WTC11 (cell line): ENCODE measurements at regions not wholly inside any gene's neighbourhood (a gene's known extent, or its start where the extent isn't known, plus 50 kb on each side); places are given as distances from the start of the nearest gene placed in this dataset.

Source experiments
- ATAC-seq: fragments of 200-7000 bp; cut with Tn5 transposase; 2 replicates; pipeline ENCODE4 v1.10.0; 2021; ENCODE audit warnings: mild to moderate bottlenecking, moderate library complexity
- CTCF ChIA-PET: fragments of 300-600 bp; sonication (Branson Sonifier 250); formaldehyde crosslinking; loops from one replicate; lab custom pipeline; 2021; ENCODE audit warnings: antibody characterized with exemption; lab: Charles Lee
- POLR2A ChIA-PET: fragments of 350-600 bp; sonication (Branson Sonifier 250); formaldehyde crosslinking; loops from one replicate; lab custom pipeline; 2021; ENCODE audit warnings: antibody characterized with exemption; lab: Charles Lee
- DNase-seq: peaks from one replicate; pipeline ENCODE4 v3.0.0; 2021; ENCODE audit warnings: low spot score
- H3K27ac Mint-ChIP-seq: 2 replicates; pipeline ENCODE4 v1.8.0; 2021; ENCODE audit warnings: mixed read lengths
- H3K27me3 Mint-ChIP-seq: 2 replicates; pipeline ENCODE4 v1.8.0; 2021; ENCODE audit warnings: low read depth, mild to moderate bottlenecking, moderate library complexity, mixed read lengths
- H3K36me3 Mint-ChIP-seq: 2 replicates; pipeline ENCODE4 v1.8.0; 2021; ENCODE audit warnings: mixed read lengths
- H3K4me1 Mint-ChIP-seq: 2 replicates; pipeline ENCODE4 v1.8.0; 2022; ENCODE audit warnings: mixed read lengths
- H3K4me3 Mint-ChIP-seq: 2 replicates; pipeline ENCODE4 v1.8.0; 2021; ENCODE audit warnings: mild to moderate bottlenecking, moderate library complexity, mixed read lengths
- H3K9me3 Mint-ChIP-seq: 2 replicates; pipeline ENCODE4 v1.8.0; 2021; ENCODE audit warnings: mixed read lengths
- CREB1 ChIP-seq: sonication (generic); formaldehyde crosslinking; IDR thresholded peaks from 2 replicates; pipeline ENCODE4 v1.8.0; 2023; ENCODE audit warnings: mild to moderate bottlenecking, missing genetic modification reagents
- CTCF ChIP-seq: fragments of 200-600 bp; IDR thresholded peaks from 2 replicates; pipeline ENCODE4 v1.8.0; 2022; ENCODE audit warnings: antibody characterized with exemption
- E2F4 ChIP-seq: sonication (generic); formaldehyde crosslinking; IDR thresholded peaks from 2 replicates; pipeline ENCODE4 v1.8.1; 2022; ENCODE audit warnings: low read depth, mild to moderate bottlenecking, moderate library complexity, missing genetic modification reagents, borderline replicate concordance
- E2F5 ChIP-seq: sonication (generic); formaldehyde crosslinking; IDR thresholded peaks from 2 replicates; pipeline ENCODE4 v1.8.1; 2022; ENCODE audit warnings: mild to moderate bottlenecking, moderate library complexity, missing genetic modification reagents
- ETV6 ChIP-seq: sonication (generic); formaldehyde crosslinking; IDR thresholded peaks from 2 replicates; pipeline ENCODE4 v1.8.1; 2022; ENCODE audit warnings: mild to moderate bottlenecking, missing genetic modification reagents
- FOXP4 ChIP-seq: sonication (generic); formaldehyde crosslinking; IDR thresholded peaks from 2 replicates; pipeline ENCODE4 v1.8.0; 2022; ENCODE audit warnings: mild to moderate bottlenecking, missing genetic modification reagents
- GTF2I ChIP-seq: fragments of 250-450 bp; sonication (Bioruptor Pico); conservative IDR thresholded peaks from 2 replicates; pipeline ENCODE4 v1.4.0; 2021; ENCODE audit warnings: mild to moderate bottlenecking
- HMGA2 ChIP-seq: fragments of 250-450 bp; sonication (Bioruptor Pico); IDR thresholded peaks from 2 replicates; pipeline ENCODE4 v1.4.0; 2021; ENCODE audit warnings: mild to moderate bottlenecking, moderate library complexity
- HMGXB4 ChIP-seq: sonication (generic); formaldehyde crosslinking; IDR thresholded peaks from 2 replicates; pipeline ENCODE4 v1.8.1; 2023; ENCODE audit warnings: mild to moderate bottlenecking, moderate library complexity, missing genetic modification reagents
- NFATC4 ChIP-seq: fragments of 250-450 bp; sonication (Bioruptor Pico); IDR thresholded peaks from 2 replicates; pipeline ENCODE4 v1.9.0; 2021; ENCODE audit warnings: mild to moderate bottlenecking
- NR1H2 ChIP-seq: sonication (generic); formaldehyde crosslinking; IDR thresholded peaks from 2 replicates; pipeline ENCODE4 v1.9.0; 2021; ENCODE audit warnings: mild to moderate bottlenecking, moderate library complexity, missing genetic modification reagents
- PREB ChIP-seq: sonication (generic); formaldehyde crosslinking; IDR thresholded peaks from 2 replicates; pipeline ENCODE4 v1.8.1; 2022; ENCODE audit warnings: mild to moderate bottlenecking, missing genetic modification reagents, moderate library complexity, borderline replicate concordance
- RORB ChIP-seq: fragments of 250-450 bp; sonication (Bioruptor Pico); IDR thresholded peaks from 2 replicates; pipeline ENCODE4 v1.9.0; 2021; ENCODE audit warnings: mild to moderate bottlenecking
- SMAD3 ChIP-seq: sonication (generic); formaldehyde crosslinking; IDR thresholded peaks from 2 replicates; pipeline ENCODE4 v1.8.0; 2022; ENCODE audit warnings: missing genetic modification reagents, mild to moderate bottlenecking, borderline replicate concordance
- SOX15 ChIP-seq: fragments of 250-450 bp; sonication (Bioruptor Pico); IDR thresholded peaks from 2 replicates; pipeline ENCODE4 v1.9.0; 2021; ENCODE audit warnings: mild to moderate bottlenecking
- TP53 ChIP-seq: sonication (generic); formaldehyde crosslinking; IDR thresholded peaks from 2 replicates; pipeline ENCODE4 v1.8.1; 2023; ENCODE audit warnings: mild to moderate bottlenecking, missing genetic modification reagents
- ZNF281 ChIP-seq: sonication (generic); formaldehyde crosslinking; IDR thresholded peaks from 2 replicates; pipeline ENCODE4 v1.8.0; 2023; ENCODE audit warnings: mild to moderate bottlenecking, missing genetic modification reagents
- ZNF396 ChIP-seq: fragments of 250-450 bp; sonication (Bioruptor Pico); IDR thresholded peaks from 2 replicates; pipeline ENCODE4 v1.8.0; 2021; ENCODE audit warnings: mild to moderate bottlenecking, moderate library complexity, borderline replicate concordance
- ZNF423 ChIP-seq: fragments of 250-450 bp; sonication (Bioruptor Pico); IDR thresholded peaks from 2 replicates; pipeline ENCODE4 v2.1.2; 2022; ENCODE audit warnings: mild to moderate bottlenecking, moderate library complexity
- ZNF671 ChIP-seq: fragments of 250-450 bp; sonication (Bioruptor Pico); IDR thresholded peaks from 2 replicates; pipeline ENCODE4 v1.8.0; 2021; ENCODE audit warnings: mild to moderate bottlenecking

GRCh38 chr1:75991497-75992114 is 59.4 kb upstream of the ASB17 start:
- Mint-ChIP-seq H3K9me3 (no peaks in the 10 kb centered on the region), H3K27ac (no peak overlapping the region), H3K4me3 (no peak overlapping the region), H3K36me3 (no peaks in the 10 kb centered on the region), H3K4me1 (peaks cover 3% of the 10 kb centered on the region; the same call in 1 of the 2 replicates), H3K27me3 (no peaks in the 10 kb centered on the region)
- TF ChIP-seq ZNF281 (CRISPR knock-in tag) (no peak), CTCF (peak; percentile 71), E2F5 (CRISPR knock-in tag) (no peak), FOXP4 (CRISPR knock-in tag) (no peak), E2F4 (CRISPR knock-in tag) (no peak)
- ATAC-seq (peak; percentile 98), DNase-seq (peak; percentile 88)
- ChIA-PET POLR2A (no interaction called here), CTCF (interaction anchor here (0.6 to 1.1 kb wide), 2 partner anchors 19 to 163 kb away, joined by 3 to 4 read pairs; no protein-coding TSS in a partner anchor)

- H3K36me3 Mint-ChIP-seq, result no peaks in the 10 kb centered on the region
- H3K4me3 Mint-ChIP-seq, result no peak overlapping the region
- ChIA-PET CTCF (interaction anchor here (1.1 kb wide), 1 partner anchor 162 kb away, joined by 3 read pairs; no protein-coding TSS in a partner anchor), POLR2A (no interaction called here)
- DNase-seq (no peak), ATAC-seq (peak; percentile 55)
- TF ChIP-seq SOX15 (no peak), ZNF396 (no peak), NR1H2 (no peak), PREB (CRISPR knock-in tag) (no peak), TP53 (CRISPR knock-in tag) (no peak), ZNF423 (CRISPR knock-in tag) (no peak), CREB1 (CRISPR knock-in tag) (no peak), HMGA2 (CRISPR knock-in tag) (no peak), ZNF671 (CRISPR knock-in tag) (no peak), HMGXB4 (CRISPR knock-in tag) (no peak), NFATC4 (CRISPR knock-in tag) (no peak), E2F4 (CRISPR knock-in tag) (no peak), GTF2I (CRISPR knock-in tag) (no peak), RORB (no peak), SMAD3 (CRISPR knock-in tag) (no peak), ETV6 (CRISPR knock-in tag) (no peak)
- H3K27ac Mint-ChIP-seq, result no peak overlapping the region
- H3K27me3 Mint-ChIP-seq, result no peaks in the 10 kb centered on the region
- peaks cover 3% of the 10 kb centered on the region; the same call in 1 of the 2 replicates for H3K4me1 Mint-ChIP-seq
- no peaks in the 10 kb centered on the region for H3K9me3 Mint-ChIP-seq
Observed at GRCh38 chr1:75992312-75992711, 60.1 kb upstream of the ASB17 start.
